Stimulated activated CD4-positive, alpha-beta T cell treated with anti-CD3 and anti-CD28 coated beads, Interleukin-1b, Interleukin-23, amount 100 ng/mL, for 24 hours (primary cell): ENCODE measurements at regions not wholly inside any gene's neighbourhood (a gene's known extent, or its start where the extent isn't known, plus 50 kb on each side); places are given as distances from the start of the nearest gene placed in this dataset.

Experiments used
- DNase-seq, 4 experiments: peaks; one replicate each; pipeline ENCODE4 v3.0.0-alpha.2; 2020; ENCODE audit warnings: low read depth in 4 of 4, low spot score in 1 of 4

DNA sequence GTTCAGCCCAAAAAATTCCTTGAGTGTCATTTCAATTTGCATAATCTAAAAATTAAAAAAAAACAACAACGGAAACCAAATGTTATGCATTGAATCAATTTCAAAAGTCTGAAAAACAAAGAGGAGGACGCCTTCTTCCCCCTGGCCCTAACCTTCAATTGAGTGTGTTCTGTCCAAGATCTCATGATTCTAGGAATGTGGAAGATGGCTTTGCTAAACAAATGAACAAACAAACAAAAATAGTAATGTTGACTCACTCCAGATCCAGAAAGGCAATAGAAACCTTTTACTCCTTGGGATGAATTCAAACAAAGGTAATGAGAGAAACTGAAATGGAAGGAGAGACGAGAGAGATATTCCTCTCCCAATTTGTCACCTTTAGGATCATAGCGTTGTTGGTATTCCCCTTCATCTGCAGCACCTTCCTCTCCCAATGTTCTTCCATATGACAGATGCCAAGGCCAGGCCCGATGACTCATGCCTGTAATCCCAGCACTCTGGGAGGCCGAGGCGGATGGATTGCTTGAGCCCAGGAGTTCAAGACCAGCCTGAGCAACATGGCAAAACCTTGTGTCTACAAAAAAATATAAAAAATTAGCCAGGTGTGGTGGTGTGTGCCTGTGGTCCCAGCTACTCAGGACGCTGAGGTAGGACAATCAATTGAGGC lies 109.2 kb upstream of the ADGRF1 start:
- DNase-seq: no peak

- no peak for DNase-seq
Measured at GRCh38 chr6:47149554-47149953, 107.4 kb upstream of the ADGRF1 start.

DNA sequence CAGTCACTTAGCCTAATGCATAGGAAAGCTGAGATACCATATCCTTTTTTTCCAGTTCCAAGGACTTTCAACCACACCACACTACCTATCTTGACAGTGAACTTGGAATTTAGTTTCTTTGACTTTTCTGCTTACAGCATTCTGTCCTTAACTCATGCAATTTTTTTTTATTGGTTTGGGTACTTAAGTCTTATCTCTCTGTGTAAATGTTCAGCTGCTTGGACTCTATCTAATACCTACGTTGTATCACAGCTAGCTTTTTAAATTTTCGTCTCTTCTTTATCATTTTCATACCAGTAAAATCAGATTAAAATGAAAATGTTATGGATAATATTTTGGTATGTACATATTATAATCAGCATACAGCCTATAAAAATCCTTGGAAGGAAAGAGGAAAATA lies 106.9 kb upstream of the ADGRF1 start:
- no peak for DNase-seq

- DNase-seq: no peak
Measured at GRCh38 chr6:47147836-47148344, 105.8 kb upstream of the ADGRF1 start.

- DNase-seq: no peak
Measured at GRCh38 chr6:47147175-47147727, 105.1 kb upstream of the ADGRF1 start.

GRCh38 chr6:47146431-47147174 lies 104.5 kb upstream of the ADGRF1 start:
- DNase-seq: no peak

DNA sequence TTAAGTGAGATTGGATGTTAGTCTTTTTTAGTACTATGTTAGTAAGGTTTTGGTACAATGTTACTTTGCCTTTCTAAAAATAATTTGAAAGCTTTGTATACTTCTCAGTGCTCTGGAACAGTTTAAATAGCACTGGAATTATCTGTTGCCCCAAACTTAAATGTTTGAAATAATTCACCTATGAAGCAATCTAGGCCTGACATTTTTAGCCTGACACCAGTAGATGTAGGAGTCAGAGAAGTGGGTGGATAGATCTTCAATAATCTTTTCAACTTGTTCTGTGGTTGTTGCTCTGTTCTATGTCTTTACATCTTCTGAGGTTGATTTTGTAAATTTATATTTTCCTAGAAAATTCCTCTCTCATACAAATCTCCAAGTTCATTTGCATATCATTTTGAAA lies 103.1 kb upstream of the ADGRF1 start:
- no peak for DNase-seq

GRCh38 chr6:47144306-47144705 lies 102.2 kb upstream of the ADGRF1 start:
- DNase-seq: no peak

GRCh38 chr6:47141963-47142362 lies 99.8 kb upstream of the ADGRF1 start:
- no peak for DNase-seq

- no peak for DNase-seq
Measured at GRCh38 chr6:47141171-47141570, 99.0 kb upstream of the ADGRF1 start.

- DNase-seq: no peak
Measured at GRCh38 chr6:47138046-47138445, 95.9 kb upstream of the ADGRF1 start.

DNA sequence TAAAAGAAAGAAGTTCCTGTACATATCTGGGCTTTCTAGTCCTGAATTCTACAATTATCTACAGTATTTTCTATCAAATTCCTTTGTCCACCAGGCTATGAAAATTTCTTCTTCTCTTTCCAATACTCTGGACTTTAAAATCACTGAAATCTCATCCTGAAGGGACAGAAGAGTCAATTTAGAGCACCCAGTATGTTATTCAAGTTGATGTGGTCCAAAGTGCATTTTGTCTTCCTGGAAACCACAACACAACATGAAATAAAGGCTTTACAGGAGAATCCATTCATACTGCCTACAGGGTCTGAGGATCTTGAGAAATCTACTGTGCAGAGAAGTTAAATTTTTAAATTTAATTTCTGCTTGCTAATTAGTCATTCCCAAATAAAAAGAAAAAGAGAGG lies 94.9 kb upstream of the ADGRF1 start:
- no peak for DNase-seq

GRCh38 chr6:47135772-47136171 lies 93.6 kb upstream of the ADGRF1 start:
- DNase-seq: no peak

- DNase-seq: no peak
Measured at GRCh38 chr6:47134476-47135189, 92.5 kb upstream of the ADGRF1 start.

GRCh38 chr6:47133230-47134000 lies 91.3 kb upstream of the ADGRF1 start:
- DNase-seq: no peak

DNA sequence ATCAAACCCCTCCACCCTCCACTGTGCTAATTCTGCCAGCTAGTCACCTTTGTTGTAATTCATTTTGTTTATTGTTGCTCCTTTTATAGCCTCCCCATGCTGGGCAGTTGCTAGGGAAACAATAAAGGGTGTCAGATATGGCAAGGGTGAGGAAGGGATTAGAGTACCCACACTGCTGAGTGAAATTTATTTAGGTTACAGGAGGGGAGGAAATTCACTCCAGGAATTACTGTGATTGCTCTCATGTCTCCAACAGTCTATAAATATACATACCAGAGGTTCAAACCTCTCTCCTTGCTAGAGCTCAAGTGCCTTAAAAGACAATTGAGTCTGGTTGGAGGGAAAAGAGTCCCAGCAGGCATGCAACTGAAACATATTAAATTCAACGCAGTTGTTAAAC lies 90.6 kb upstream of the ADGRF1 start:
- no peak for DNase-seq

GRCh38 chr6:47131773-47132172 lies 89.6 kb upstream of the ADGRF1 start:
- DNase-seq: no peak

DNA sequence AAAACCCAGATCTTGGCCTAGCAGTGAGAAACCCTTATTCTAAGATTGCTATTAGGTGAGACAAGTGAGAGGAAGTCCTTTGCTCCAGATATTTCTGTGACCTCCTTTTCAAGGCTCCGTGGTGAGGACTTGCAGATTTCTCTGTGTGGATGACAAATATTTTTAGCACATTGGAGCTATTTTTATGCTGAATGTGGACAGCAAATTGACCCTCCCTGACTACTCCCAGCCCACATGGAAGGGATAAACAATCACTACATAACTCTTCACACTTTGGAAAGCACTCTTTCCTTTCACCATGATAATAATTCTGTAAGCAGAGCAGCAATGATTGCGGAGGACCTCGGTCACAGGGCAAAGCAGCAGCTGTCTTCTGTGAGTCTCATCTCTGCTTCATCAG lies 88.0 kb upstream of the ADGRF1 start:
- no peak for DNase-seq

DNA sequence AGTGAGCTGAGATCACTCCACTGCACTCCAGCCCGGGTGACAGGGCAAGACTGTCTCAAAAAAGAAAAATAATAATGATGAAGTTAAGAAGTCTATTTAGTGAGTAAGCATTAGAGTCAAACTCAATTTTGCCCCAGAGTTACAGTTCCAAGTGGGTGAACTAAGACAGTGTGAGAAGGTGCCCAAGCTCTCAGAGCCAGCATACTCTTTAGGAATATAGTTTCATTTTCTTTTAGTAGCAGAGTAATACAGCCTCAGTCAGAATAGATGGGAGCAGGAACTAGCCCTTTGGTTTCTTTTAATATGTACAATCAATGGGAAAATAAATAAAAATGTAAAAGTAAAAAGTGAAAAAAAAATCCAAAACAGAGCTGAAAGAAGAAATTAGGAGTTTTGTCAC lies 87.0 kb upstream of the ADGRF1 start:
- DNase-seq: no peak

DNA sequence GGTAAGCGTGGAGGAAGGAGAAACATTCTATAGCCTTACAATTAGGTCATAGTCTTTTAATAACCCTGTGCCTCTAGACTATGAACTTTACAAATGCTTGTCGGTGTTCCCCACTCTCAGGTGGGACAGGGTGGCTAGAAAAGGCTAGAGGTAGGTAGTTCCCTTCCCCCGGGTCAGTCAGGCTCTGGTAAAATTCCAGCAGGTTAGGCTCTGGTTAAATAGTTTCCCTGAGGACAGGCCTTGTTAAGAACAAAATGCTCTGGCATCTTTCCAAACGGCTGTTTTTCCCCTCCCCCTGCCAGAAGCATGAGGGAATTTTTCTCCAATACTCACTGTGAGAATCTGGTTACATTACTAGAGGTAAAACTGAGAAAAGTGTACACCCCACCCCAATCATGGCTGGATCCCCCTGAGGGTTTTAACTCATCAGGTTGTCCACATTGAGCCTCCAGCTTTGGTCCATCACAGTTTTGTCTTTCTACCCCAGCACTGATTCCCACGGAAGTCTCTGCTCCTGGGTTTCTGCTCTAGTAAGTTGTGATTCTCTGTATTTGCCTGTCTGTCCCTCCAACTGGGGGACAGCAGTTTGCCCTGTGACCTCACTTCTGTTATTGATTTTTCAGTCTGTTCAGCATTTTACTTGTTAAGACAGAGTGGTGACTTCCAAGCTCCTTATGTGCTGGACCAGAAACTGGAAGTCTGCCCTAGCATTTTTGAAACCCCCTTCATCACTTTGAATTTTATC lies 84.7 kb upstream of the ADGRF1 start:
- no peak for DNase-seq
